ENCODE measurements at regions not wholly inside any gene's neighbourhood (a gene's known extent, or its start where the extent isn't known, plus 50 kb on each side); places are given as distances from the start of the nearest gene placed in this dataset.

DNA sequence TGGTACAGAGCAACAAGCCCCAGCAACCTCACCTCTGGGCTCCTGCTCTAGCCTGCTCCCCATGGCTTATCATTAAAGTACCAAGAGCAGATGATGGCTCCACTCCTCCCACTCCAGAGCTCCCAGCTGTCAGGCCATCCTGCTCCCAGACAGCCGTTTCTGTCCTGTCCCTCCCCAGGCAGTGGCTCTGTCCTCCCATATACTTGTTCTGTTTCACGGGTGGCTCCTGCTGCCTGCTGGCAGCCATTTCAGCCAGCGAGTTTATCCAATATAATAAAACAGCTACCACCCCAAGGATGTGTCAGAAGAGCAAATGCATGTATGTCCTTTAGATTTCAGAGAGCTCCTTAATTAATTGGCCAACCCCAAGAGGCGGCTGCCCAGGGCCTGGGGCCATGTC lies 79.4 kb upstream of the VSTM2B start:
- DNase-seq (ENCODE audit: low read depth, low spot score) (no peak), FAIRE-seq (no peak)
- Histone ChIP-seq H3K79me2 (ENCODE audit: control insufficient read depth, insufficient read depth, low read length) (no peaks in the 10 kb centered on the region), H3K4me3 (ENCODE audit: control insufficient read depth in 2 of 3, extremely low read depth in 1 of 3, insufficient read depth in 2 of 3, low read depth in 1 of 3, low read length in 3 of 3) (no peak overlapping the region), H3K36me3 (ENCODE audit: control insufficient read depth in 2 of 2, extremely low read depth in 1 of 2, insufficient read depth in 2 of 2, low read length in 2 of 2) (no peaks in the 10 kb centered on the region), H3K4me2 (ENCODE audit: control insufficient read depth, extremely low read depth, insufficient read depth, low read depth, low read length) (no peak overlapping the region), H2AFZ (ENCODE audit: control insufficient read depth, low read length) (no peak overlapping the region), H4K20me1 (ENCODE audit: control insufficient read depth, extremely low read depth, insufficient read depth, low read length) (no peaks in the 10 kb centered on the region), H3K4me1 (ENCODE audit: control insufficient read depth, extremely low read depth, insufficient read depth, low read length) (no peaks in the 10 kb centered on the region), H3K9me3 (ENCODE audit: control insufficient read depth, low read depth, low read length) (peaks cover 2% of the 10 kb centered on the region), H3K9ac (ENCODE audit: control insufficient read depth, extremely low read depth, insufficient read depth, low read length) (no peak overlapping the region), H3K27ac (ENCODE audit: control insufficient read depth, insufficient read depth, low read length) (no peak overlapping the region), H3K27me3 (ENCODE audit: control insufficient read depth, extremely low read depth, insufficient read depth, low read length) (no peaks in the 10 kb centered on the region), H3K9me1 (ENCODE audit: control insufficient read depth, extremely low read depth, insufficient read depth, low read length) (no peaks in the 10 kb centered on the region)
- dilution Hi-C loops (cut with MboI; ENCODE audit: extremely low pct_ligation_motif_present, low sequenced_read_pairs): no loop called here
- no peak for TF ChIP-seq EZH2 (IDR thresholded peaks at IDR 0.05; ENCODE audit: low read length)
- TF ChIP-seq, protein P1, sequence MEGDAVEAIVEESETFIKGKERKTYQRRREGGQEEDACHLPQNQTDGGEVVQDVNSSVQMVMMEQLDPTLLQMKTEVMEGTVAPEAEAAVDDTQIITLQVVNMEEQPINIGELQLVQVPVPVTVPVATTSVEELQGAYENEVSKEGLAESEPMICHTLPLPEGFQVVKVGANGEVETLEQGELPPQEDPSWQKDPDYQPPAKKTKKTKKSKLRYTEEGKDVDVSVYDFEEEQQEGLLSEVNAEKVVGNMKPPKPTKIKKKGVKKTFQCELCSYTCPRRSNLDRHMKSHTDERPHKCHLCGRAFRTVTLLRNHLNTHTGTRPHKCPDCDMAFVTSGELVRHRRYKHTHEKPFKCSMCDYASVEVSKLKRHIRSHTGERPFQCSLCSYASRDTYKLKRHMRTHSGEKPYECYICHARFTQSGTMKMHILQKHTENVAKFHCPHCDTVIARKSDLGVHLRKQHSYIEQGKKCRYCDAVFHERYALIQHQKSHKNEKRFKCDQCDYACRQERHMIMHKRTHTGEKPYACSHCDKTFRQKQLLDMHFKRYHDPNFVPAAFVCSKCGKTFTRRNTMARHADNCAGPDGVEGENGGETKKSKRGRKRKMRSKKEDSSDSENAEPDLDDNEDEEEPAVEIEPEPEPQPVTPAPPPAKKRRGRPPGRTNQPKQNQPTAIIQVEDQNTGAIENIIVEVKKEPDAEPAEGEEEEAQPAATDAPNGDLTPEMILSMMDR (optimal IDR thresholded peaks at IDR 0.05 in 1 of 3, IDR thresholded peaks at IDR 0.05 in 1 of 3, conservative IDR thresholded peaks at IDR 0.05 in 1 of 3; ENCODE audit: extremely low read depth in 1 of 3, insufficient read depth in 2 of 3, low read length in 3 of 3): no peak

DNA sequence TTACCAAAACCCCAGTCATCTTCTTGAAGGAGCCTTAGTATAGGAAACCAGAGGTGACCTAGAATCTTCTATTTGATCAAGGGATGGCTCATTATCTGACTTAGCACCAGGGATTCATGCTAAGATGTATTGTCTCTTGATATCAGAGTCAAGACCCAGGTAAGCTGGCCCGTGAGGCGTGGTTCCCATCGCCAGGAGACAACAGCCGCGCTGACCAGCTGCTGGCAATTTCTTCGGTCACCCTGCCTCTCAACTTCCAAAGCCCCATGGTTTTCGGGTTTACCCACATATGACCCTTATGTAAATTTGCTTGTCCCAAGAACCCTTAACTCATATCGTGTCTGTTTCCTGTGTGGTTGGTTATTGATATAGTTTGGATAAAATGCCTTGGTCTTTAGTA lies 77.7 kb upstream of the VSTM2B start:
- no peaks in the 10 kb centered on the region for H3K9me1 ChIP-seq (ENCODE audit: control insufficient read depth, extremely low read depth, insufficient read depth, low read length)
- no peak for FAIRE-seq
- H3K36me3 ChIP-seq (ENCODE audit: control insufficient read depth in 2 of 2, extremely low read depth in 1 of 2, insufficient read depth in 2 of 2, low read length in 2 of 2): no peaks in the 10 kb centered on the region
- no peaks in the 10 kb centered on the region for H3K27me3 ChIP-seq (ENCODE audit: control insufficient read depth, extremely low read depth, insufficient read depth, low read length)
- H3K79me2 ChIP-seq (ENCODE audit: control insufficient read depth, insufficient read depth, low read length): no peaks in the 10 kb centered on the region
- dilution Hi-C loops (cut with MboI; ENCODE audit: extremely low pct_ligation_motif_present, low sequenced_read_pairs): no loop called here
- no peak overlapping the region for H2AFZ ChIP-seq (ENCODE audit: control insufficient read depth, low read length)
- H3K27ac ChIP-seq (ENCODE audit: control insufficient read depth, insufficient read depth, low read length): no peak overlapping the region
- no peak for DNase-seq (ENCODE audit: low read depth, low spot score)
- no peaks in the 10 kb centered on the region for H3K4me1 ChIP-seq (ENCODE audit: control insufficient read depth, extremely low read depth, insufficient read depth, low read length)
- no peak overlapping the region for H3K4me3 ChIP-seq (ENCODE audit: control insufficient read depth in 2 of 3, extremely low read depth in 1 of 3, insufficient read depth in 2 of 3, low read depth in 1 of 3, low read length in 3 of 3)
- H3K4me2 ChIP-seq (ENCODE audit: control insufficient read depth, extremely low read depth, insufficient read depth, low read depth, low read length): no peak overlapping the region
- TF ChIP-seq, protein P1 (optimal IDR thresholded peaks at IDR 0.05 in 1 of 3, IDR thresholded peaks at IDR 0.05 in 1 of 3, conservative IDR thresholded peaks at IDR 0.05 in 1 of 3; ENCODE audit: extremely low read depth in 1 of 3, insufficient read depth in 2 of 3, low read length in 3 of 3): no peak
- no peak for TF ChIP-seq EZH2 (IDR thresholded peaks at IDR 0.05; ENCODE audit: low read length)
- H3K9me3 ChIP-seq (ENCODE audit: control insufficient read depth, low read depth, low read length): no peaks in the 10 kb centered on the region
- H4K20me1 ChIP-seq (ENCODE audit: control insufficient read depth, extremely low read depth, insufficient read depth, low read length): no peaks in the 10 kb centered on the region
- H3K9ac ChIP-seq (ENCODE audit: control insufficient read depth, extremely low read depth, insufficient read depth, low read length): no peak overlapping the region

Measured in keratinocyte (primary cell).